GM12878 (cell line): ENCODE measurements at regions not wholly inside any gene's neighbourhood (a gene's known extent, or its start where the extent isn't known, plus 50 kb on each side); places are given as distances from the start of the nearest gene placed in this dataset.

Experiments
- ATAC-seq: fragments of 200-7000 bp; cut with Tn5 transposase; 3 replicates; pipeline ENCODE4 v1.9.1; 2020; ENCODE audit warnings: mild to moderate bottlenecking, moderate library complexity
- BruUV-seq: library from RNA; stranded (reverse); fragments of 400-500 nt; replicated peaks from 2 replicates; lab custom pipeline; 2021; lab: Mats Ljungman, UMichigan
- CTCF ChIA-PET: fragments of 300-600 bp; sonication (Branson Sonifier 250); formaldehyde crosslinking; extraction: SDS; loops from one replicate; lab custom pipeline; 2021; ENCODE audit warnings: inconsistent platforms; lab: Yijun Ruan, JAX
- POLR2A ChIA-PET: fragments of 350-600 bp; formaldehyde crosslinking; extraction: SDS; loops from one replicate; lab custom pipeline; 2021; ENCODE audit warnings: inconsistent platforms; lab: Charles Lee
- RAD21 ChIA-PET: fragments of 300-600 bp; sonication (Branson Sonifier 250); formaldehyde crosslinking; loops from one replicate; lab custom pipeline; 2023; ENCODE audit warnings: antibody characterized with exemption; ENCODE audit not compliant: unreplicated experiment; lab: Charles Lee
- SMC1A ChIA-PET: fragments of 300-600 bp; sonication (Branson Sonifier 250); formaldehyde crosslinking; loops from one replicate; lab custom pipeline; 2023; ENCODE audit not compliant: unreplicated experiment, uncharacterized antibody; lab: Charles Lee
- DNase-seq: peaks from one replicate; pipeline ENCODE4 v3.0.0-alpha.2; 2011; ENCODE audit warnings: low read depth, low spot score
- FAIRE-seq: peaks from 3 replicates; lab custom pipeline; 2011; peaks lifted over from hg19 to GRCh38; lab: Jason Lieb, UNC
- H2AFZ ChIP-seq: 2 replicates; pipeline ENCODE4 v1.6.0; 2011; ENCODE audit warnings: low read depth, low read length, control low read depth; ENCODE audit not compliant: control insufficient read depth
- H3K27ac ChIP-seq: 2 replicates; pipeline ENCODE4 v1.5.1; 2011; ENCODE audit warnings: control low read depth; ENCODE audit not compliant: control insufficient read depth, insufficient read depth
- H3K27me3 ChIP-seq, 2 experiments: replicated peaks in 1 of 2; 2 replicates each; pipeline versions ENCODE4 v1.6.0 to v1.6.1; 2011; ENCODE audit warnings: low read length in 1 of 2; ENCODE audit not compliant: control insufficient read depth in 2 of 2, insufficient read depth in 2 of 2
- H3K36me3 ChIP-seq, 2 experiments: 2 replicates each; pipeline ENCODE4 v1.5.1; 2011; ENCODE audit warnings: low read length in 1 of 2; ENCODE audit not compliant: control insufficient read depth in 2 of 2, insufficient read depth in 2 of 2
- H3K4me1 ChIP-seq: 2 replicates; pipeline ENCODE4 v1.6.1; 2011; ENCODE audit warnings: mild to moderate bottlenecking, low read length, moderate library complexity, mixed read lengths; ENCODE audit not compliant: control insufficient read depth, insufficient read depth
- H3K4me2 ChIP-seq: 2 replicates; pipeline ENCODE4 v1.6.0; 2011; ENCODE audit warnings: control low read depth; ENCODE audit not compliant: control insufficient read depth, insufficient read depth
- H3K4me3 ChIP-seq: fragments of 200-600 bp; sonication (generic); 2 replicates; pipeline ENCODE4 v1.5.1; 2016
- H3K79me2 ChIP-seq: 2 replicates; pipeline ENCODE4 v1.6.0; 2011; ENCODE audit warnings: low read length; ENCODE audit not compliant: control insufficient read depth, insufficient read depth
- H3K9ac ChIP-seq: 2 replicates; pipeline ENCODE4 v1.8.0; 2011; ENCODE audit warnings: low read length, control low read depth, mixed read lengths; ENCODE audit not compliant: control insufficient read depth, insufficient read depth
- H3K9me3 ChIP-seq: replicated peaks from 3 replicates; pipeline ENCODE4 v1.5.1; 2011; ENCODE audit warnings: mild to moderate bottlenecking, low read length; ENCODE audit not compliant: control insufficient read depth, insufficient read depth
- H4K20me1 ChIP-seq: 2 replicates; pipeline ENCODE4 v1.6.0; 2011; ENCODE audit not compliant: control insufficient read depth, insufficient read depth
- FOS ChIP-seq: IDR thresholded peaks from 3 replicates; pipeline ENCODE4 v1.6.1; 2011; ENCODE audit warnings: borderline replicate concordance; ENCODE audit not compliant: insufficient read length; ENCODE audit errors: extremely low read depth
- MYB ChIP-seq: fragments of 150-350 bp; IDR thresholded peaks from 2 replicates; pipeline ENCODE4 v1.6.1; 2014; ENCODE audit warnings: mild to moderate bottlenecking, low read depth, low read length, borderline replicate concordance
- SUPT20H ChIP-seq: IDR thresholded peaks from 2 replicates; pipeline ENCODE4 v1.6.1; 2011; ENCODE audit warnings: low read depth, mild to moderate bottlenecking, low read length, moderate library complexity, borderline replicate concordance; ENCODE audit not compliant: control insufficient read depth
- ZNF622 ChIP-seq: fragments of 450-650 bp; IDR thresholded peaks from 2 replicates; pipeline ENCODE4 v1.6.1; 2017; ENCODE audit warnings: mild to moderate bottlenecking, inconsistent platforms
- WGBS: methylation state at CpG from one replicate; pipeline ENCODE4 v1.1.6; 2016; ENCODE audit warnings: low lambda C conversion rate; ENCODE audit not compliant: insufficient replicate concordance, insufficient coverage; ENCODE audit errors: missing lambda C conversion rate; 5-methylcytosine and 5-hydroxymethylcytosine counted together
- in situ Hi-C: fragments of 300-500 bp; cut with MboI; formaldehyde crosslinking; loops from 9 replicates; pipeline ENCODE4 v1.14.3; 2018; ENCODE audit warnings: mixed read lengths
- intact Hi-C: fragments of 100-400 bp; cut with micrococcal nuclease; formaldehyde crosslinking; loops from one replicate; pipeline ENCODE4 v1.14.2; 2022; ENCODE audit not compliant: unreplicated experiment
- TF ChIP-seq, protein P1 (sequence below): fragments of 450-650 bp; IDR thresholded peaks from 2 replicates; pipeline ENCODE4 v1.6.1; 2017; ENCODE audit warnings: mild to moderate bottlenecking, moderate library complexity
- TF ChIP-seq, protein P2 (sequence below): IDR thresholded peaks from 2 replicates; pipeline ENCODE4 v1.6.1; 2012; ENCODE audit warnings: low read depth, low read length, improper control_type of control experiment

DNA sequence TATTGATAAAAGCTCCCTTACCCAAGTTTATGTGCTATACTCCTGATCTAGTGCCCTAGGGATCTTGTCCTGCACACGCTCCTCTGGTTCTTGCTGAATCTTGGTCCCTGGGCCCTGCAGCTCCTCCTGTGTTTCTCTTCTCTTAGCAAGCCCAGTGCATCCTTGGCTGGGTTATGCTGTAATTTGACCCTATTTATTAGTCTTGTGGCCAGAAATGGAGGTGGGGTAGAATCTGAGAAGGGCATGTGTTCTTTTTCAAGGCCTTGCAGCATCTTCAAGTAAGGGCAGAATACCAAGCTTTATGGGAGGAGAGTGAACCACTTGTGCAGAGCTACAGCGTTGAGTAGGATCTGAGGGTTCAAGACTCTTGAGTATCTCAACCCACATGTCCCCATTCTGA, 366.8 kb downstream of the FAM170A start:
- Histone ChIP-seq H4K20me1 (no peaks in the 10 kb centered on the region), H3K27ac (no peak overlapping the region), H3K4me3 (no peak overlapping the region), H2AFZ (no peak overlapping the region), H3K9ac (no peak overlapping the region), H3K9me3 (no peaks in the 10 kb centered on the region), H3K4me1 (no peaks in the 10 kb centered on the region), H3K27me3 (no peaks in the 10 kb centered on the region), H3K4me2 (no peak overlapping the region), H3K36me3 (no peaks in the 10 kb centered on the region), H3K79me2 (no peaks in the 10 kb centered on the region)
- in situ Hi-C loops = no loop called here
- TF ChIP-seq FOS (no peak), SUPT20H (no peak), ZNF622 (no peak)
- intact Hi-C loops = no loop called here
- ChIA-PET SMC1A (no interaction called here), POLR2A (no interaction called here), CTCF (no interaction called here), RAD21 (no interaction called here)
- FAIRE-seq (no peak), ATAC-seq (no peak), DNase-seq (no peak)
- WGBS = 0% methylated on average over 2 of the region's 2 CpGs
- no TSS peak for BruUV-seq

DNA sequence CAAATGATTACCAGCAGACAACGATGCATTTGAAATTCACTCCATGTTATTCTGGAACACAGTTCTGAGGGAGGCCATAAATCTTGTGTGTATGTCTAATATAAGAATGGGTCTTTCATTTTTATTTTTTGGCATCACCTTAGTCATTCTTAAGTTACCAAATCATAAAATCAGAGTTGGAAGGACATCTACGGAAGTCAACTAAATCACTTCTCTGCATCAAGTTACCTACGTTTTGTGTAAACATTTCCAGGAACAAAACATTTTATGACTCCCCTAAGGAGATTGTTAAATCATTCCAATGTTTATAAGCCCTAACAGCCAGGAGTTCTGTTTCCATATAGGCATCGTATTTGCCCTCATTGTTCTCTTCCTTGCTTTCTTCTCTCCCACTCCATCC, 378.2 kb downstream of the FAM170A start:
- no peak for ATAC-seq
- POLR2A ChIA-PET = no interaction called here

More for the DNA sequence above, 378.2 kb downstream of the FAM170A start:
- Histone ChIP-seq H3K36me3 (no peaks in the 10 kb centered on the region), H3K4me1 (no peaks in the 10 kb centered on the region), H2AFZ (no peak overlapping the region), H3K4me2 (no peak overlapping the region), H3K27ac (no peak overlapping the region), H3K4me3 (no peak overlapping the region), H3K9me3 (no peaks in the 10 kb centered on the region), H3K9ac (no peak overlapping the region), H3K79me2 (no peaks in the 10 kb centered on the region), H3K27me3 (no peaks in the 10 kb centered on the region), H4K20me1 (no peaks in the 10 kb centered on the region)
- ChIA-PET SMC1A (no interaction called here), CTCF (no interaction called here), RAD21 (no interaction called here)
- 28% methylated on average over 4 of the region's 4 CpGs for WGBS
- intact Hi-C loops = no loop called here
- FAIRE-seq = no peak
- in situ Hi-C loops = no loop called here
- no TSS peak for BruUV-seq
- TF ChIP-seq MYB = no peak
- TF ChIP-seq, protein P1, sequence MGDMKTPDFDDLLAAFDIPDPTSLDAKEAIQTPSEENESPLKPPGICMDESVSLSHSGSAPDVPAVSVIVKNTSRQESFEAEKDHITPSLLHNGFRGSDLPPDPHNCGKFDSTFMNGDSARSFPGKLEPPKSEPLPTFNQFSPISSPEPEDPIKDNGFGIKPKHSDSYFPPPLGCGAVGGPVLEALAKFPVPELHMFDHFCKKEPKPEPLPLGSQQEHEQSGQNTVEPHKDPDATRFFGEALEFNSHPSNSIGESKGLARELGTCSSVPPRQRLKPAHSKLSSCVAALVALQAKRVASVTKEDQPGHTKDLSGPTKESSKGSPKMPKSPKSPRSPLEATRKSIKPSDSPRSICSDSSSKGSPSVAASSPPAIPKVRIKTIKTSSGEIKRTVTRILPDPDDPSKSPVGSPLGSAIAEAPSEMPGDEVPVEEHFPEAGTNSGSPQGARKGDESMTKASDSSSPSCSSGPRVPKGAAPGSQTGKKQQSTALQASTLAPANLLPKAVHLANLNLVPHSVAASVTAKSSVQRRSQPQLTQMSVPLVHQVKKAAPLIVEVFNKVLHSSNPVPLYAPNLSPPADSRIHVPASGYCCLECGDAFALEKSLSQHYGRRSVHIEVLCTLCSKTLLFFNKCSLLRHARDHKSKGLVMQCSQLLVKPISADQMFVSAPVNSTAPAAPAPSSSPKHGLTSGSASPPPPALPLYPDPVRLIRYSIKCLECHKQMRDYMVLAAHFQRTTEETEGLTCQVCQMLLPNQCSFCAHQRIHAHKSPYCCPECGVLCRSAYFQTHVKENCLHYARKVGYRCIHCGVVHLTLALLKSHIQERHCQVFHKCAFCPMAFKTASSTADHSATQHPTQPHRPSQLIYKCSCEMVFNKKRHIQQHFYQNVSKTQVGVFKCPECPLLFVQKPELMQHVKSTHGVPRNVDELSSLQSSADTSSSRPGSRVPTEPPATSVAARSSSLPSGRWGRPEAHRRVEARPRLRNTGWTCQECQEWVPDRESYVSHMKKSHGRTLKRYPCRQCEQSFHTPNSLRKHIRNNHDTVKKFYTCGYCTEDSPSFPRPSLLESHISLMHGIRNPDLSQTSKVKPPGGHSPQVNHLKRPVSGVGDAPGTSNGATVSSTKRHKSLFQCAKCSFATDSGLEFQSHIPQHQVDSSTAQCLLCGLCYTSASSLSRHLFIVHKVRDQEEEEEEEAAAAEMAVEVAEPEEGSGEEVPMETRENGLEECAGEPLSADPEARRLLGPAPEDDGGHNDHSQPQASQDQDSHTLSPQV = no peak
- TF ChIP-seq, protein P2, sequence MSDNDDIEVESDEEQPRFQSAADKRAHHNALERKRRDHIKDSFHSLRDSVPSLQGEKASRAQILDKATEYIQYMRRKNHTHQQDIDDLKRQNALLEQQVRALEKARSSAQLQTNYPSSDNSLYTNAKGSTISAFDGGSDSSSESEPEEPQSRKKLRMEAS = no peak
- DNase-seq = no peak
